Spleen (tissue), 7 donors: ENCODE measurements at regions not wholly inside any gene's neighbourhood (a gene's known extent, or its start where the extent isn't known, plus 50 kb on each side); places are given as distances from the start of the nearest gene placed in this dataset.

Source experiments
- CTCF ChIP-seq, 11 experiments: fragments of 200-600 bp in 7 of 11; fragments of 450-650 bp in 4 of 11; sonication (generic) in 4 of 11; IDR thresholded peaks in 8 of 11; conservative IDR thresholded peaks in 3 of 11; 1 replicate in 7 of 11; 2 replicates in 4 of 11; pipeline versions ENCODE4 v1.4.0 to v1.8.0; 2016 to 2021; ENCODE audit warnings: antibody characterized with exemption in 11 of 11, inconsistent platforms in 4 of 11, mild to moderate bottlenecking in 1 of 11
- POLR2AphosphoS5 ChIP-seq, 3 donors: sonication (generic); formaldehyde crosslinking; IDR thresholded peaks; one replicate each; pipeline ENCODE4 v1.5.1; 2017; ENCODE audit warnings: antibody characterized with exemption in 3 of 3
- donor health status: DM: no; HTN: no; CAD: no; lungs with moderate emphysema.
- donor health status: DM: no; HTN: no; CAD: no.
- donor health status: DM: no; HTN: no; CAD: no.

GRCh38 chr1:229732061-229732460, 106.0 kb downstream of the URB2 start:
- no peak for TF ChIP-seq POLR2AphosphoS5 (IDR thresholded peaks at IDR 0.05)
- no peak for TF ChIP-seq CTCF (IDR thresholded peaks at IDR 0.05 in 8 of 11, conservative IDR thresholded peaks at IDR 0.05 in 3 of 11)
